ENCODE measurements at regions not wholly inside any gene's neighbourhood (a gene's known extent, or its start where the extent isn't known, plus 50 kb on each side); places are given as distances from the start of the nearest gene placed in this dataset.

DNA sequence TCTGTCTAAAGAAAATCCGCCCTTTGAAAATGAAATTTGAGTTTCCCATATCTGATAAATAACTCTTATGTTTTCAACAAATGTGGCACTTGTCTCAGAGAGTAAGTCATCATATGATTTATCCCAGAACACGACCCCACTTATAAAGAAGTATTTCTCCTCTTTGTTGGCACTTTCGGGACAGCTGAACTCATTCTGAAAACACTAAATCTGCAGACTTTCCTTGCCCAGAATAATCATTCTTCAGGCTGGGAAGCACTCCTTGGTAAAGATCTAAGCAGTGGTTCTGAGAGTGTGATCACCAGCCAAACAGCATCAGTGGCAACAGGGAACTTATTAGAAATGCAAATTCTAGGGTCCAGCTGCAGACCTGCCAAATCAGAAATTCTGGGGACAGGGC, 532.2 kb upstream of the API5 start:
- TF ChIP-seq, protein P1, sequence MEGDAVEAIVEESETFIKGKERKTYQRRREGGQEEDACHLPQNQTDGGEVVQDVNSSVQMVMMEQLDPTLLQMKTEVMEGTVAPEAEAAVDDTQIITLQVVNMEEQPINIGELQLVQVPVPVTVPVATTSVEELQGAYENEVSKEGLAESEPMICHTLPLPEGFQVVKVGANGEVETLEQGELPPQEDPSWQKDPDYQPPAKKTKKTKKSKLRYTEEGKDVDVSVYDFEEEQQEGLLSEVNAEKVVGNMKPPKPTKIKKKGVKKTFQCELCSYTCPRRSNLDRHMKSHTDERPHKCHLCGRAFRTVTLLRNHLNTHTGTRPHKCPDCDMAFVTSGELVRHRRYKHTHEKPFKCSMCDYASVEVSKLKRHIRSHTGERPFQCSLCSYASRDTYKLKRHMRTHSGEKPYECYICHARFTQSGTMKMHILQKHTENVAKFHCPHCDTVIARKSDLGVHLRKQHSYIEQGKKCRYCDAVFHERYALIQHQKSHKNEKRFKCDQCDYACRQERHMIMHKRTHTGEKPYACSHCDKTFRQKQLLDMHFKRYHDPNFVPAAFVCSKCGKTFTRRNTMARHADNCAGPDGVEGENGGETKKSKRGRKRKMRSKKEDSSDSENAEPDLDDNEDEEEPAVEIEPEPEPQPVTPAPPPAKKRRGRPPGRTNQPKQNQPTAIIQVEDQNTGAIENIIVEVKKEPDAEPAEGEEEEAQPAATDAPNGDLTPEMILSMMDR (IDR thresholded peaks at IDR 0.05 in 4 of 5, conservative IDR thresholded peaks at IDR 0.05 in 1 of 5) = no peak
- TF ChIP-seq POLR2A (IDR thresholded peaks at IDR 0.05) = no peak
